HFFc6 (cell line): ENCODE measurements at regions not wholly inside any gene's neighbourhood (a gene's known extent, or its start where the extent isn't known, plus 50 kb on each side); places are given as distances from the start of the nearest gene placed in this dataset.

Source experiments
- DNase-seq: peaks from one replicate; pipeline ENCODE4 v3.0.0-alpha.2; 2018
- H3K27ac Mint-ChIP-seq: 2 replicates; pipeline ENCODE4 v1.8.0; 2020; ENCODE audit warnings: mild to moderate bottlenecking, mixed read lengths
- H3K27me3 Mint-ChIP-seq: 2 replicates; pipeline ENCODE4 v1.8.0; 2021; ENCODE audit warnings: mild to moderate bottlenecking, moderate library complexity, mixed read lengths; ENCODE audit not compliant: insufficient read depth
- H3K36me3 Mint-ChIP-seq: 2 replicates; pipeline ENCODE4 v1.8.0; 2021; ENCODE audit warnings: low read depth, mixed read lengths
- H3K4me1 Mint-ChIP-seq: 2 replicates; pipeline ENCODE4 v1.8.0; 2020; ENCODE audit warnings: low read depth, mixed read lengths
- H3K4me3 Mint-ChIP-seq: 2 replicates; pipeline ENCODE4 v1.8.0; 2020; ENCODE audit warnings: mild to moderate bottlenecking, moderate library complexity, mixed read lengths
- H3K9me3 Mint-ChIP-seq: 2 replicates; pipeline ENCODE4 v1.8.0; 2020; ENCODE audit warnings: mild to moderate bottlenecking, mixed read lengths
- TF ChIP-seq, protein P1 (sequence below): fragments of 200-600 bp; sonication (generic); IDR thresholded peaks from 2 replicates; pipeline ENCODE4 v1.5.0; 2021; ENCODE audit warnings: antibody characterized with exemption, mild to moderate bottlenecking

DNA sequence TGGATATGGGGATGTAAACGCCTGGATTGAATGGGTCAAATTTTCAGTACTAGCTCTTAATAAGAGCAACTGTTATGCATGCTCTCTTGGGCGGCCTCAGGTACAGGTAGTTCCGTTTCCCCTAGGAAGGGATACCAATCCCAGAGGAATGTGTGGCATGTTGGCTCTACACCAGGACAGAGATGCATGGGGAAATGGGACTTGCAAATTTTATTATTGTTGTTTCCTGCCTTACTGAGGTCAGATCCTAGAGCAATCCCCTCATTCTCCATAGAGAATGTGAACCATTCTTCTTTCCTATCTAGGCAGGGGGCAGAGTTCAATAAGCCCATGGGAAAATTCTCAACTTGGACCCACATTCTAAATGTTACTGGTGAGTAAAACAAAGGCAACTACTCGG is 361.8 kb upstream of the FGF16 start:
- H3K27ac Mint-ChIP-seq, result no peak overlapping the region
- H3K27me3 Mint-ChIP-seq, result no peaks in the 10 kb centered on the region
- TF ChIP-seq, protein P1, sequence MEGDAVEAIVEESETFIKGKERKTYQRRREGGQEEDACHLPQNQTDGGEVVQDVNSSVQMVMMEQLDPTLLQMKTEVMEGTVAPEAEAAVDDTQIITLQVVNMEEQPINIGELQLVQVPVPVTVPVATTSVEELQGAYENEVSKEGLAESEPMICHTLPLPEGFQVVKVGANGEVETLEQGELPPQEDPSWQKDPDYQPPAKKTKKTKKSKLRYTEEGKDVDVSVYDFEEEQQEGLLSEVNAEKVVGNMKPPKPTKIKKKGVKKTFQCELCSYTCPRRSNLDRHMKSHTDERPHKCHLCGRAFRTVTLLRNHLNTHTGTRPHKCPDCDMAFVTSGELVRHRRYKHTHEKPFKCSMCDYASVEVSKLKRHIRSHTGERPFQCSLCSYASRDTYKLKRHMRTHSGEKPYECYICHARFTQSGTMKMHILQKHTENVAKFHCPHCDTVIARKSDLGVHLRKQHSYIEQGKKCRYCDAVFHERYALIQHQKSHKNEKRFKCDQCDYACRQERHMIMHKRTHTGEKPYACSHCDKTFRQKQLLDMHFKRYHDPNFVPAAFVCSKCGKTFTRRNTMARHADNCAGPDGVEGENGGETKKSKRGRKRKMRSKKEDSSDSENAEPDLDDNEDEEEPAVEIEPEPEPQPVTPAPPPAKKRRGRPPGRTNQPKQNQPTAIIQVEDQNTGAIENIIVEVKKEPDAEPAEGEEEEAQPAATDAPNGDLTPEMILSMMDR, result no peak
- peaks cover 4% of the 10 kb centered on the region for H3K9me3 Mint-ChIP-seq
- H3K4me3 Mint-ChIP-seq, result no peak overlapping the region
- DNase-seq, result no peak
- H3K4me1 Mint-ChIP-seq, result no peaks in the 10 kb centered on the region
- H3K36me3 Mint-ChIP-seq, result no peaks in the 10 kb centered on the region

DNA sequence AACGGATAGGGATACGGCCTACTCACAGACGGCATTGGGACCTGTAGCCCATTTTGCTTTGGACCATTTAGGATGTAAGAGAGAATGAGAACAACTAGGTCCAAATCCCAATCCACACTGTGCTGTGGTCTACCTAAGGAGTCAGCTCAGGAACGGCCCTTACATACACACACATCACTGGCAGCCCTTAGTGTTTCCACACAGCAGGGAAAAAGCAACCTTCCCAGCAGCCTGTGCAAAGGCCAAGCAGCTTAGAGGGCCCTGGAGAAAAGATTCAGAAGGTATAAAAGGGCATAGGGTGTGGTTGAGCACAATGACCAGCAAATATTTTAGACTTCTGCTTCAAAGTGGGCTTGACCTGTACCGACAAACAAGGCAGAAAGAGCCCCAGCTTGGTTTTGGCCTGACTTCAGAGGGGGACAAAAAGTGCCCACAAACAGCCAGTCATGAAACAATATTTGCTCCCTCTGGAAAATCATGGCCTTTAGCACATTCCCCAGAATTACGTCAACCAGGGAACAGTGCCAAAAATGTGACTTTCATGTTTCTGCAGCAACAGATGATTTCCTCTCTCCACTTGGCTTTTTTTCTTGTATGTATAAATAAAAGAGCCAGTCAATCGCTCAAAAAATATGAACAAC is 359.5 kb upstream of the FGF16 start:
- DNase-seq, result peak; percentile 13
- Mint-ChIP-seq H3K27me3 (no peaks in the 10 kb centered on the region; the same call in 1 of the 2 replicates), H3K36me3 (no peaks in the 10 kb centered on the region), H3K9me3 (no peaks in the 10 kb centered on the region; the same call in 1 of the 2 replicates), H3K4me1 (no peaks in the 10 kb centered on the region), H3K27ac (no peak overlapping the region), H3K4me3 (no peak overlapping the region)
- TF ChIP-seq, protein P1, result no peak

- Mint-ChIP-seq H3K9me3 (no peaks in the 10 kb centered on the region; the same call in 1 of the 2 replicates), H3K4me3 (no peak overlapping the region), H3K36me3 (no peaks in the 10 kb centered on the region), H3K27me3 (no peaks in the 10 kb centered on the region; the same call in 1 of the 2 replicates), H3K4me1 (no peaks in the 10 kb centered on the region), H3K27ac (no peak overlapping the region)
- no peak for DNase-seq
- TF ChIP-seq, protein P1, result no peak
Measured at GRCh38 chrX:77088233-77088632, 359.0 kb upstream of the FGF16 start.

DNA sequence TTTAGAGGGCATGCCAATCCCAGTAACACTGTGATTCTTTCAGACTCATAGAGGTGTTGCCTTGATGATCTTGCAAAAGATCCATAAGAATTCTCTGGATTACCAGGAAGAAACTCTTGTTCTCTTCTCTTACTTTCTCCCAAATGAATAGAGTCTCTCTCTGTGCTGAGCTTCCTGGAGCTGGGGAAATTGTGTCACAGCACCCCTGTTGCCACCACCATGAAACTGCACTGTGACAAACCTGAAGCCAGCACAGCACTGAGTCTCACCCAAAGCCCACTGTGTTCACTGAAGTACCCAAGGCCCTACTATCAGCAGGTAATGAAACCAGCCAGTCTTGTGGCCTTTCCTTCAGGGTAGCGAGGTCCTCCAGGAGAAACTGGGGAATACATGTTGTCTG is 332.7 kb upstream of the FGF16 start:
- TF ChIP-seq, protein P1, result no peak
- Mint-ChIP-seq H3K4me3 (no peak overlapping the region), H3K9me3 (no peaks in the 10 kb centered on the region; the same call in 1 of the 2 replicates), H3K4me1 (no peaks in the 10 kb centered on the region), H3K36me3 (no peaks in the 10 kb centered on the region), H3K27ac (no peak overlapping the region), H3K27me3 (no peaks in the 10 kb centered on the region)
- no peak for DNase-seq

DNA sequence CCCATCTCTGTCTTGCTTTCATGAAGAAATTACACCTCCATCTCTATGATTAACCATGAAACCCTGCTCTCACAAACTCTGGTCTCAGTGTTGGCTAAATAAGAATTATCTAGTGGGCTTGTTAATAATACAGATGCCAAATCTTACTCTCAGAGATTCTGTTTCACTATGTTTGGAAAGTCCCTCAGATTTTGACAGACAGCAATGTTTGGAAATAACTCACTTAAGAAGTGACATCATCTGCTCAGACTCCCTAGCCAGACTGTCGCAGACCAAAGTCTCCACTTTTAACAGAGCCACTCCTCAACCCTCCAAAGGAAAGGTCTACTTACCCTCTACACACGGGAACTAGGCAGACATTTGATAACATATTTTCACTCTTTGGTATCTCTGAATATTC is 328.5 kb upstream of the FGF16 start:
- H3K4me3 Mint-ChIP-seq, result no peak overlapping the region
- no peaks in the 10 kb centered on the region for H3K27me3 Mint-ChIP-seq
- H3K9me3 Mint-ChIP-seq, result no peaks in the 10 kb centered on the region; the same call in none of the 2 replicates
- TF ChIP-seq, protein P1, result no peak
- no peaks in the 10 kb centered on the region for H3K4me1 Mint-ChIP-seq
- H3K27ac Mint-ChIP-seq, result no peak overlapping the region
- DNase-seq, result no peak
- no peaks in the 10 kb centered on the region for H3K36me3 Mint-ChIP-seq
